ENCODE measurements at regions not wholly inside any gene's neighbourhood (a gene's known extent, or its start where the extent isn't known, plus 50 kb on each side); places are given as distances from the start of the nearest gene placed in this dataset.
A peak's percentile ranks its signal among the peaks of the same experiment; 100 is the strongest.

- in situ Hi-C loops (cut with HindIII; ENCODE audit: low pct_unique_long_range_greater_than_20kb, low sequenced_read_pairs), result no loop called here
- no peak for DNase-seq (ENCODE audit: low read depth, low spot score)
Measured at GRCh38 chr12:67370979-67371378, 101.8 kb downstream of the CAND1 start.

GRCh38 chr12:67377021-67377420 lies 107.9 kb downstream of the CAND1 start:
- in situ Hi-C loops (cut with HindIII; ENCODE audit: low pct_unique_long_range_greater_than_20kb, low sequenced_read_pairs), result no loop called here
- no peak for DNase-seq (ENCODE audit: low read depth, low spot score)

- in situ Hi-C loops (cut with HindIII; ENCODE audit: low pct_unique_long_range_greater_than_20kb, low sequenced_read_pairs), result no loop called here
- no peak for DNase-seq (ENCODE audit: low read depth, low spot score)
Measured at GRCh38 chr12:67377541-67377940, 108.4 kb downstream of the CAND1 start.

- DNase-seq (ENCODE audit: low read depth, low spot score), result no peak
- in situ Hi-C loops (cut with HindIII; ENCODE audit: low pct_unique_long_range_greater_than_20kb, low sequenced_read_pairs), result no loop called here
Measured at GRCh38 chr12:67382241-67382871, 113.2 kb downstream of the CAND1 start.

GRCh38 chr12:67386869-67387565 lies 117.9 kb downstream of the CAND1 start:
- no peak for DNase-seq (ENCODE audit: low read depth, low spot score)
- in situ Hi-C loops (cut with HindIII; ENCODE audit: low pct_unique_long_range_greater_than_20kb, low sequenced_read_pairs), result no loop called here

GRCh38 chr12:67388331-67389138 lies 119.4 kb downstream of the CAND1 start:
- DNase-seq (ENCODE audit: low read depth, low spot score), result peak; percentile 33
- in situ Hi-C loops (cut with HindIII; ENCODE audit: low pct_unique_long_range_greater_than_20kb, low sequenced_read_pairs), result no loop called here

- DNase-seq (ENCODE audit: low read depth, low spot score), result peak; percentile 17
- in situ Hi-C loops (cut with HindIII; ENCODE audit: low pct_unique_long_range_greater_than_20kb, low sequenced_read_pairs), result no loop called here
Measured at GRCh38 chr12:67390273-67390672, 121.1 kb downstream of the CAND1 start.

GRCh38 chr12:67391034-67391433 lies 121.9 kb downstream of the CAND1 start:
- in situ Hi-C loops (cut with HindIII; ENCODE audit: low pct_unique_long_range_greater_than_20kb, low sequenced_read_pairs), result no loop called here
- no peak for DNase-seq (ENCODE audit: low read depth, low spot score)

GRCh38 chr12:67391656-67392055 lies 122.5 kb downstream of the CAND1 start:
- DNase-seq (ENCODE audit: low read depth, low spot score), result no peak
- in situ Hi-C loops (cut with HindIII; ENCODE audit: low pct_unique_long_range_greater_than_20kb, low sequenced_read_pairs), result no loop called here

- in situ Hi-C loops (cut with HindIII; ENCODE audit: low pct_unique_long_range_greater_than_20kb, low sequenced_read_pairs), result no loop called here
- peak; percentile 33 for DNase-seq (ENCODE audit: low read depth, low spot score)
Measured at GRCh38 chr12:67394550-67394949, 125.4 kb downstream of the CAND1 start.

GRCh38 chr12:67400742-67401141 lies 131.6 kb downstream of the CAND1 start:
- in situ Hi-C loops (cut with HindIII; ENCODE audit: low pct_unique_long_range_greater_than_20kb, low sequenced_read_pairs), result no loop called here
- DNase-seq (ENCODE audit: low read depth, low spot score), result no peak

- in situ Hi-C loops (cut with HindIII; ENCODE audit: low pct_unique_long_range_greater_than_20kb, low sequenced_read_pairs), result no loop called here
Measured at GRCh38 chr12:67410246-67410645, 141.1 kb downstream of the CAND1 start.

GRCh38 chr12:67410667-67411067 lies 141.5 kb downstream of the CAND1 start:
- in situ Hi-C loops (cut with HindIII; ENCODE audit: low pct_unique_long_range_greater_than_20kb, low sequenced_read_pairs), result no loop called here
- DNase-seq (ENCODE audit: low read depth, low spot score), result no peak

More at GRCh38 chr12:67410246-67410645, 141.1 kb downstream of the CAND1 start:
- no peak for DNase-seq (ENCODE audit: low read depth, low spot score)

GRCh38 chr12:67411562-67411961 lies 142.4 kb downstream of the CAND1 start:
- in situ Hi-C loops (cut with HindIII; ENCODE audit: low pct_unique_long_range_greater_than_20kb, low sequenced_read_pairs), result no loop called here
- no peak for DNase-seq (ENCODE audit: low read depth, low spot score)

- DNase-seq (ENCODE audit: low read depth, low spot score), result peak; percentile 30
- in situ Hi-C loops (cut with HindIII; ENCODE audit: low pct_unique_long_range_greater_than_20kb, low sequenced_read_pairs), result no loop called here
Measured at GRCh38 chr12:67413577-67413976, 144.4 kb downstream of the CAND1 start.

GRCh38 chr12:67414011-67414715 lies 145.0 kb downstream of the CAND1 start:
- no peak for DNase-seq (ENCODE audit: low read depth, low spot score)
- in situ Hi-C loops (cut with HindIII; ENCODE audit: low pct_unique_long_range_greater_than_20kb, low sequenced_read_pairs), result no loop called here

GRCh38 chr12:67415473-67415872 lies 146.3 kb downstream of the CAND1 start:
- peak; percentile 79 for DNase-seq (ENCODE audit: low read depth, low spot score)
- in situ Hi-C loops (cut with HindIII; ENCODE audit: low pct_unique_long_range_greater_than_20kb, low sequenced_read_pairs), result no loop called here

- in situ Hi-C loops (cut with HindIII; ENCODE audit: low pct_unique_long_range_greater_than_20kb, low sequenced_read_pairs), result no loop called here
- no peak for DNase-seq (ENCODE audit: low read depth, low spot score)
Measured at GRCh38 chr12:67419810-67420209, 150.7 kb downstream of the CAND1 start.

Measured in SK-MEL-5 (cell line).